Stimulated activated CD4-positive, alpha-beta T cell treated with anti-CD3 and anti-CD28 coated beads, Interleukin-1b, Interleukin-23, amount 100 ng/mL, for 48 hours (primary cell): ENCODE measurements at regions not wholly inside any gene's neighbourhood (a gene's known extent, or its start where the extent isn't known, plus 50 kb on each side); places are given as distances from the start of the nearest gene placed in this dataset.

Source experiments
- DNase-seq: peaks from one replicate; pipeline ENCODE4 v3.0.0-alpha.2; 2020

- peak; percentile 78 for DNase-seq
Observed at GRCh38 chr1:65687428-65688214, 105.1 kb upstream of the PDE4B start.

GRCh38 chr1:65688215-65688566, 104.5 kb upstream of the PDE4B start:
- DNase-seq, result no peak

GRCh38 chr1:65688848-65689247, 103.8 kb upstream of the PDE4B start:
- no peak for DNase-seq

DNA sequence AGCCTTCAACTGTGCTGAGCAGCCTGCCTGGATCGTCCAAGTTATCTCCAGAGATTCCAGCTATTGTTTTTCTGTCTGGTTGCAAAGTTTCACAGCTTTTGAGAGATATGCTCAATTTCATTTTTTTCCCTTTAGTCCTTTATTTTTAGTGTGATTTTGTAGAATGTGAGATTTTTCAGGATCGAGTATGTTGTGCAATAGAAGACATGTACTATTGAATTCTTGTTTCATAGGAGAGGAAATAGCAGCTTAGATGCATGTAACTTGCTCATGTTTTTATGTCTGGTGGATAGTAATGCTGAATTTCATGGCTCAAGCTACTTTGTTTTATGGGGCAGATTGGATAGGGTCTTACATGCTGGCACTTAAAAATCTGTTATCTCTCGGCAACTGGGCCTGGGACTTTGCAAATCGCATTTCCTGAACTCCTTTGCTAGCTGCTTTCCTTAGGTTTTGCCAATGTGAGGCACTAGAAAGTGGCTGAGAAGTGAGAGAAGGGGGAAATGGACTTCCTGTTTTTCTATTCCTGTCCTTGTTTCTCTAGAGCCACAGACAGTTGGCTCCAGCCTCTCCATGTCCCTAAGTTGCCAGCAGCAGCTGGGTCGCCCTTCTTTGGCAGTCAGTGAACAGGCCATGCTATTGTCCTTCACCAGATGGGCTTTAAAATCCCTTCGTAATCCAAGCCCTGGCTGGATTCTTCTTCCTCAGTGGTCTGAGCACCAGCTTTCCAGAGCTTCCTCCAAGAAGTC, 101.4 kb upstream of the PDE4B start:
- DNase-seq, result no peak

- no peak for DNase-seq
Observed at GRCh38 chr1:65691972-65692371, 100.7 kb upstream of the PDE4B start.

DNA sequence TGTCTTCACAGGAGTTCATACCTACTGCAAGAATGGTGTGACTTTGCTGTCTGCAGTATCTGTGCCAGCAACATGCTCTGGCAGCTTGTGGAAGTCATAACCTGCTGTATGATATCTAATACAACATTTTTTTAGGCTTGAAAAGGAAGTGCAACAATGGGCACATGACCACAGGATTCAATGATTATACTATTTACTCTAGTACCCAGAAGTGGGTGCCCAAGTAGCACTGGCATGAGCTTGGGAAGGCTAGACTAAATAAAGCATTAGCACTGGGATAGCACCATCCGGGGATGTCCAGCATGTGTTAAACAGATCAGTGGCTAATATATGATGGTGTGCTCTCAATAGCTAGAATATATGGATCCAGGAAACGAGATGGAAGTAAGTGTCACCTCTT, 98.6 kb upstream of the PDE4B start:
- DNase-seq, result no peak

GRCh38 chr1:65694933-65695332, 97.8 kb upstream of the PDE4B start:
- no peak for DNase-seq

GRCh38 chr1:65698590-65698989, 94.1 kb upstream of the PDE4B start:
- DNase-seq, result no peak

DNA sequence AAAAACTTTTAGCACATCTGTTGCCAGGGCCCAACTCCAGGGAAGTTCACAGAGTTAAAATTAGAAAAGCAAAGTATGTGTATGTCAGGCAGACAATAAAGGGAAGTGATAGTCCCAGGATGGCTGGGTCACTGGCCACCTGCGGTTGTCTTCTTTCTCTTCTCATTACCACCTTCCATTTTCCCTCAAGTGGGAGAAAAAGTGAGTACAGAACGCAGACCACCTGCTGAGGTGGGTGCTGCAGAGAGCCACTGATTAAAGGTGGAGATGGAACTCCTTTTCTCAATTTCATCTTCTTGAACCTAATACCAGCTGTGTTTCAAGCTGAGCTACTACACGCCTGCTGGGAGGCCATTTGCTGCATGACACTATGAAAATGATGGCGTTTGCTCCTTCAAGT, 88.8 kb upstream of the PDE4B start:
- no peak for DNase-seq

DNA sequence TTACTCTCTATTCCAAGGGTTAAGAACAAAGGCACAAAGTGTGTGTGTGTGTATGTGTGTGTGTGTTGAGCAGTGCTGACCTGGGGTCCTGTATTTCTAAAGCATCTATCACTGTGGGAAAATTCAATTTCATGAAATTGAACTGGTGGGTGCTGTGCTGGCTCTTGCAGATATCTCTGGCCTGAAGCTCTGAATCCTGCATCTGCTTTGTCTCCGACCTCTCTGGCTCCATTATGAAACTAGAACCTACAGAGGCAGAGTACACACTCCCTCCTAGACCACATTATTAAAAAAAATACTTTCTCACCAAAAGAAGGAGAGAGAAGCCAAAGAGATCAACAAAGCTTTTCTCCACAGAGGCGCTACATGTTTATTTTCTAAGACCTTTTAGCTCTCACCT, 88.4 kb upstream of the PDE4B start:
- no peak for DNase-seq

DNA sequence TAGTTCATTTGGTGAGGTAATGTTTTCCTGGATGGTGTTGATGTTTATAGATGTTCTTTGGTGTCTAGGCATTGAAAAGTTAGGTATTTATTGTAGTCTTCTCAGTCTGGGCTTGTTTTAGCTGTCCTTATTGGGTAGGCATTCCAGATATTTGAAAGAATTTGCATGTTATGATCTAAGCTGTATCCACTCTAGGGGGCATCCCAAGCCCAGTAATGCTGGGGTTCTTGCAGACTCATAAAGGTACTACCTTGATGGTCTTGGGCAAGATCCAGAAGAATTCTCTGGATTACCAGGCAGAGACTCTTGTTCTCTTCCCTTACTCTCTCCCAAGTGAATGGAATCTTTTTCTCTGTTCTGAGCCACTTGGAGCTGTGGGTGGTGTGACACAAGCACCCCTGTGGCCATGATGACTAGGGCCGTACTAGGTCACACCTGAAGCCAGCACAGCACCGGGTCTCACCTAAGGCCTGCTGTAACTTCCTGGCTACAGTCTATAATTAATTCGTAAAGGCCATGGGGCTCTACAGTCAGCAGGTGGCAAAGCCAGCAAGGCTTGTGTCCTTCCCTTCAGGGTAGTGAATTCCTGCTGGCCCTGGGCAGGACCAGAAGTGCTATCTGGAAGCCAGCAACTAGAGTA, 74.8 kb upstream of the PDE4B start:
- DNase-seq, result no peak

DNA sequence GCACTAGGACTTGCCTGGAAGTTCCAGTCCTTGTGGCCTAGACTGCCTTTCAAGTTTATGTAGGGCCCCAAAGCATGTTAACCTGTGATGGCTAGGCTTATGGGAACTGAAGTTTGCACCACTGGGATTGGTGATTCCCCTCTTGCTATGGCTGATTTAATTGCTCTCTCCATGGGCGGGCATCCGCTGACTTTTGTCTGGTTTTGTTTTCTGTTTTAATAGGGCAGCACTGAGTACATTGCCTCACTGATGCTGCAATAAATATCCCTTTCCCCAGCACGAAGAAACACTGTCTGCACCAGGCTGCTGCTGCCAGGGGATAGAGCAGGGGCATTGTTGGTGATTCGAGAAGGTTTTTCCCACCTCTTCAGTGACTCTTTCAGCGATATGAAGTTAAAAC, 73.3 kb upstream of the PDE4B start:
- DNase-seq, result no peak

GRCh38 chr1:65722461-65722860, 70.2 kb upstream of the PDE4B start:
- no peak for DNase-seq

DNA sequence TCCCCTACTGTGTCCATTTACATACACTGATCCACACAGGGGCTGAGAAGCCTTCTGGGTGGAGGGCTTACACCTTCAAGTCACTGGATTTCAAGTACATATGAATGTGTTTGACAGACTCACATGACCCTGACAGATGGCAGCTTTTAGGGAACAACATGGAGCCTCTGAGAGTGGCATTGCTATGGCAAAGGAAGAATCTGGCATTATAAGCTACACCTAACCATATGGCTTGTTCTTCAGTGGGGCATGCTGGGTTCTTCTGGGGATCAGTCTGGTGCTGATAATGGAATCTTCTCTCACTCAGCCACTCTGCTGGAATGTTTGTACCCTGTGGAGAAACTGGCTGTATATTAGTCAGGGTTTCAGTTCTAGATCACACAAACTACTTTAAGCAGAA, 68.5 kb upstream of the PDE4B start:
- DNase-seq, result no peak

- DNase-seq, result no peak
Observed at GRCh38 chr1:65725064-65725463, 67.6 kb upstream of the PDE4B start.

- DNase-seq, result no peak
Observed at GRCh38 chr1:65728504-65728903, 64.2 kb upstream of the PDE4B start.

DNA sequence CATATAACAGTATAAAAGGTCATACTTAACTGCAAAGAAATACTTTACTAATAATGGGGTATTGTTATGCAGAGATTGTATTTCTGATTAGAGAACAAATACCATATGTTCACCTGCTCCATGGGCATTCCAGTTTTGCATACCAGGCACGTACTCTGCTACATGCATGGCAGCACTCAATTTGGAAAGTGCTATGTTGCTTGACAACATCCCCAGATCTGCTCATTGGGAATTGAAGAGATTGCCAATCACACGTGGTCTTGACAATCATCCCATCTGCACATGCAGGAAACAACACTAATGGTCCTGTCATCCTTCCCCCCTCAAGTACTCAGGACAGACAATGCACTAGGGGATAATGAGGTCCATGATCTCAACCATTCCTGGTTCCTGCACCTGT, 63.4 kb upstream of the PDE4B start:
- DNase-seq, result no peak

DNA sequence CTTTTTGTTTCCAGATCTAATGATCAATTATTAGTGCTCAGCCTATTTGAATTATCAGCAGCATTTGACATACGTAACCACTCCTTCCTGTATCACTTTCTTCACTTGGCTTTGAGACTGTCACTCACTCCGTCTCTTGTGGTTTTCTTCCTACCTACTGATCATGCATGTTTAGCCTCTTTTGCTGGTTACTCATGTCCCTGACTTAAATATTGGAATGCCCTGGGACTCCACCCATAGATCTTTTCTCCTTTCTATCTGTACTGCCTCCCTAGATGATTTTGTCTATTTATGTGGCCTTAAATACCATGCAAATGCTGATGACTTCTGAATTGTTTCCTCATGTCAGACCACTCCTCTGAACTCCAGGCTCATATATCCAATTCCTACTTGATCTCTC, 57.7 kb upstream of the PDE4B start:
- DNase-seq, result no peak

DNA sequence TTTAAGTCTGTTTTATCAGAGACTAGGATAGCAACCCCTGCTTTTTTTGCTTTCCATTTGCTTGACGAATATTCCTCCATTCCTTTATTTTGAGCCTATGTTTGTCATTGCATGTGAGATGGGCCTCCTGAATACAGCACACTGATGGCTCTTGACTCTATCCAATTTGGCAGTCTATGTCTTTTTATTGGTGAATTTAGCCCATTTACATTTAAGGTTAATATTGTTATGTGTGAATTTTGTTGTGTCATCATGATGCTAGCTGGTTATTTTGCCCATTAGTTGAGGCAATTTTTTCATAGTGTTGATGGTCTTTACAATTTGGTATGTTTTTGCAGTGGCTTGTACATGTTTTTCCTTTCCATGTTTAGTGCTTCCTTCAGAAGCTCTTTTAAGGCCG, 50.7 kb upstream of the PDE4B start:
- no peak for DNase-seq
